HCT116 (cell line): ENCODE measurements at regions not wholly inside any gene's neighbourhood (a gene's known extent, or its start where the extent isn't known, plus 50 kb on each side); places are given as distances from the start of the nearest gene placed in this dataset.

Experiments used
- CTCF ChIP-seq, 3 experiments: fragments of 200-600 bp in 1 of 3; sonication (generic) in 1 of 3; IDR thresholded peaks in 2 of 3; conservative IDR thresholded peaks in 1 of 3; 2 replicates each; pipeline ENCODE4 v1.5.1; 2012 to 2017; ENCODE audit warnings: low read depth in 2 of 3, low read length in 2 of 3, antibody characterized with exemption in 1 of 3, borderline replicate concordance in 1 of 3, control low read depth in 1 of 3, mild to moderate bottlenecking in 1 of 3, mixed read lengths in 1 of 3, mixed run types in 1 of 3, moderate library complexity in 1 of 3; ENCODE audit not compliant: insufficient read depth in 1 of 3
- POLR2A ChIP-seq: IDR thresholded peaks from 2 replicates; pipeline ENCODE4 v1.7.0; 2011; ENCODE audit warnings: borderline replicate concordance; ENCODE audit not compliant: insufficient read depth, insufficient read length; ENCODE audit errors: extremely low read depth
- ZNF274 ChIP-seq: fragments of 200-500 bp; sonication (Bioruptor generic); IDR thresholded peaks from 2 replicates; pipeline ENCODE4 v1.6.1; 2014; ENCODE audit warnings: mild to moderate bottlenecking, low read depth, low read length, inconsistent platforms

DNA sequence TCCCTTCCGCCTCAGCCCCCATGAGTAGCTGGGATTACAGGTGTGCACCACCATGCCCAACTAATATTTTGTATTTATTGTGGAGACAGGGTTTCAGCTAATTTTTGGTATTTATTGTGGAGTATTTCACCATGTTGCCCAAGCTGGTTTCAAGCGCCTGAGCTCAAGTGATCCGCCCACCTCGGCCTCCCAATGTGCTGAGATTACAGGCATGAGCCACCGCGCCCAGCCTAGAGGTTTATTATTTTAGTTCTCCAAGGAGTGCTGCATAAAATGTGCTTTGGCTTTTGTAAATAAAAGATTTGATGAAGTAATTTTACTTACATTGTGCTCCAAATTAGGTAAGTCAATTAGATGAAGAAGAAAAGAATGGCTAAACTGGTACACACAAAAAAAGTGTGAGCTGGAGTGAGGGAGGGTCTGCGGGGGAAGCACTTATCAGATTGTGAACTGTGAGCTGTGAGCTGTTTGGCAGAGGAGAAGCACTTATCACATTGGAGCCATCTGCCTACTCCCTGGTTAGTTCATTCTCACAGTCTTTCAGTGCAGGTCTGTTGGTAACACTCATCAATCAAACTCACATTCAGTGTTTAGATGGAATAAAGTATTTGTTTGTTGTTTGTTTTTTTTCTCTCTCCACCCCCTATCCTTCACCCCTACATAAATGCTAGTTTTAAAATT, 398.0 kb downstream of the EPHA7 start:
- TF ChIP-seq CTCF (IDR thresholded peaks at IDR 0.05 in 2 of 3, conservative IDR thresholded peaks at IDR 0.05 in 1 of 3; ENCODE audit: borderline replicate concordance in 1 of 3, insufficient read depth in 1 of 3, low read depth in 2 of 3, low read length in 2 of 3) = no peak
- no peak for TF ChIP-seq POLR2A
- no peak for TF ChIP-seq ZNF274
